WTC11 (cell line): ENCODE measurements at regions not wholly inside any gene's neighbourhood (a gene's known extent, or its start where the extent isn't known, plus 50 kb on each side); places are given as distances from the start of the nearest gene placed in this dataset.

ENCODE experiments used
- ATAC-seq: fragments of 200-7000 bp; cut with Tn5 transposase; 2 replicates; pipeline ENCODE4 v1.10.0; 2021; ENCODE audit warnings: mild to moderate bottlenecking, moderate library complexity
- CTCF ChIA-PET: fragments of 300-600 bp; sonication (Branson Sonifier 250); formaldehyde crosslinking; loops from one replicate; lab custom pipeline; 2021; ENCODE audit warnings: antibody characterized with exemption; lab: Charles Lee
- POLR2A ChIA-PET: fragments of 350-600 bp; sonication (Branson Sonifier 250); formaldehyde crosslinking; loops from one replicate; lab custom pipeline; 2021; ENCODE audit warnings: antibody characterized with exemption; lab: Charles Lee
- DNase-seq: peaks from one replicate; pipeline ENCODE4 v3.0.0; 2021; ENCODE audit warnings: low spot score
- H3K27ac Mint-ChIP-seq: 2 replicates; pipeline ENCODE4 v1.8.0; 2021; ENCODE audit warnings: mixed read lengths
- H3K27me3 Mint-ChIP-seq: 2 replicates; pipeline ENCODE4 v1.8.0; 2021; ENCODE audit warnings: low read depth, mild to moderate bottlenecking, moderate library complexity, mixed read lengths
- H3K36me3 Mint-ChIP-seq: 2 replicates; pipeline ENCODE4 v1.8.0; 2021; ENCODE audit warnings: mixed read lengths
- H3K4me1 Mint-ChIP-seq: 2 replicates; pipeline ENCODE4 v1.8.0; 2022; ENCODE audit warnings: mixed read lengths
- H3K4me3 Mint-ChIP-seq: 2 replicates; pipeline ENCODE4 v1.8.0; 2021; ENCODE audit warnings: mild to moderate bottlenecking, moderate library complexity, mixed read lengths
- H3K9me3 Mint-ChIP-seq: 2 replicates; pipeline ENCODE4 v1.8.0; 2021; ENCODE audit warnings: mixed read lengths
- CREM ChIP-seq: sonication (generic); formaldehyde crosslinking; IDR thresholded peaks from 2 replicates; pipeline ENCODE4 v1.8.1; 2022; ENCODE audit warnings: mild to moderate bottlenecking, missing genetic modification reagents, moderate library complexity
- EMX1 ChIP-seq: fragments of 250-450 bp; sonication (Bioruptor Pico); IDR thresholded peaks from 2 replicates; pipeline ENCODE4 v1.8.0; 2021; ENCODE audit warnings: mild to moderate bottlenecking
- JAZF1 ChIP-seq: fragments of 250-450 bp; sonication (Bioruptor Pico); IDR thresholded peaks from 2 replicates; pipeline ENCODE4 v1.9.0; 2021; ENCODE audit warnings: moderate library complexity, mild to moderate bottlenecking, inconsistent platforms
- NFE2L1 ChIP-seq: sonication (generic); formaldehyde crosslinking; IDR thresholded peaks from 2 replicates; pipeline ENCODE4 v1.8.1; 2023; ENCODE audit warnings: missing genetic modification reagents
- NFYB ChIP-seq: sonication (generic); formaldehyde crosslinking; conservative IDR thresholded peaks from 2 replicates; pipeline ENCODE4 v1.8.0; 2022; ENCODE audit warnings: low read depth, missing genetic modification reagents
- NR3C1 ChIP-seq: sonication (generic); formaldehyde crosslinking; conservative IDR thresholded peaks from 2 replicates; pipeline ENCODE4 v1.8.1; 2023; ENCODE audit warnings: low read depth, mild to moderate bottlenecking, missing genetic modification reagents
- TEAD4 ChIP-seq: sonication (generic); formaldehyde crosslinking; IDR thresholded peaks from 2 replicates; pipeline ENCODE4 v1.8.0; 2022; ENCODE audit warnings: mild to moderate bottlenecking, missing genetic modification reagents
- ZNF232 ChIP-seq: sonication (generic); formaldehyde crosslinking; IDR thresholded peaks from 2 replicates; pipeline ENCODE4 v1.8.0; 2022; ENCODE audit warnings: mild to moderate bottlenecking, missing genetic modification reagents
- TF ChIP-seq, protein P1 (sequence below): sonication (generic); formaldehyde crosslinking; IDR thresholded peaks from 2 replicates; pipeline ENCODE4 v1.8.1; 2022; ENCODE audit warnings: low read depth, missing genetic modification reagents, borderline replicate concordance
- TF ChIP-seq, protein P2 (sequence below): fragments of 250-450 bp; sonication (Bioruptor Pico); IDR thresholded peaks from 2 replicates; pipeline ENCODE4 v1.9.0; 2021; ENCODE audit warnings: mild to moderate bottlenecking, borderline replicate concordance
- TF ChIP-seq, protein P3 (sequence below): sonication (generic); formaldehyde crosslinking; IDR thresholded peaks from 2 replicates; pipeline ENCODE4 v1.8.0; 2022; ENCODE audit warnings: mild to moderate bottlenecking, missing genetic modification reagents
- TF ChIP-seq, protein P4 (sequence below): sonication (generic); formaldehyde crosslinking; IDR thresholded peaks from 2 replicates; pipeline ENCODE4 v1.8.1; 2023; ENCODE audit warnings: mild to moderate bottlenecking, missing genetic modification reagents, moderate library complexity
- TF ChIP-seq, protein P5 (sequence below): sonication (generic); formaldehyde crosslinking; IDR thresholded peaks from 2 replicates; pipeline ENCODE4 v1.8.1; 2023; ENCODE audit warnings: mild to moderate bottlenecking, moderate library complexity, missing genetic modification reagents
- TF ChIP-seq, protein P6 (sequence below): fragments of 250-450 bp; sonication (Bioruptor Pico); IDR thresholded peaks from 2 replicates; pipeline ENCODE4 v1.9.0; 2021; ENCODE audit warnings: mild to moderate bottlenecking
- TF ChIP-seq, protein P7 (sequence below): fragments of 200-600 bp; IDR thresholded peaks from 2 replicates; pipeline ENCODE4 v1.8.0; 2022; ENCODE audit warnings: antibody characterized with exemption
- TF ChIP-seq, protein P8 (sequence below): sonication (generic); formaldehyde crosslinking; IDR thresholded peaks from 2 replicates; pipeline ENCODE4 v1.8.1; 2023; ENCODE audit warnings: mild to moderate bottlenecking, missing genetic modification reagents, moderate library complexity
- TF ChIP-seq, protein P9 (sequence below): sonication (generic); formaldehyde crosslinking; IDR thresholded peaks from 2 replicates; pipeline ENCODE4 v1.8.0; 2022; ENCODE audit warnings: mild to moderate bottlenecking, missing genetic modification reagents
- TF ChIP-seq, protein P10 (sequence below): sonication (generic); formaldehyde crosslinking; IDR thresholded peaks from 2 replicates; pipeline ENCODE4 v1.8.0; 2023; ENCODE audit warnings: mild to moderate bottlenecking, missing genetic modification reagents

DNA sequence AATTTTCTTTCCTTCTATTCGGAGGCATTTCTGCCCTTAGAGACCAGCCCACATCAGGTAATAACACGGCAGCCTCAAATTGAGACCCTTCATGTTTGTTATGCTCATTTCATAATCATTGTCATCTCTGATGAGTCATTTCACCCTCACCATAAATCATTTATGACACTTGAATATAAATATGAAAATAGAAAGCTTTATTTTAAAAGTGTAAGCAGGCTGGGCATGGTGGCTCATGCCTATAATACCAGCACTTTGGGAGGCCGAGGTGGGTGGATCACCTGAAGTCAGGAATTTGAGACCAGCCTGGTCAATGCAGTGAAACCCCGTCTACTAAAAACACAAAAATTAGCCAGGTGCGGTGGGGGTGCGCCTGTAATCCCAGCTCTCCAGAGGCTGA is 57.4 kb upstream of the EGFR start:
- no peak overlapping the region for H3K27ac Mint-ChIP-seq
- ChIA-PET POLR2A (no interaction called here), CTCF (interaction anchor here (0.7 kb wide), 2 partner anchors 88 to 293 kb away, joined by 3 read pairs; no protein-coding TSS in a partner anchor)
- no peaks in the 10 kb centered on the region for H3K27me3 Mint-ChIP-seq
- DNase-seq (no peak), ATAC-seq (no peak)
- H3K4me1 Mint-ChIP-seq: no peaks in the 10 kb centered on the region
- no peak for TF ChIP-seq CREM (CRISPR knock-in tag)
- TF ChIP-seq, protein P1, sequence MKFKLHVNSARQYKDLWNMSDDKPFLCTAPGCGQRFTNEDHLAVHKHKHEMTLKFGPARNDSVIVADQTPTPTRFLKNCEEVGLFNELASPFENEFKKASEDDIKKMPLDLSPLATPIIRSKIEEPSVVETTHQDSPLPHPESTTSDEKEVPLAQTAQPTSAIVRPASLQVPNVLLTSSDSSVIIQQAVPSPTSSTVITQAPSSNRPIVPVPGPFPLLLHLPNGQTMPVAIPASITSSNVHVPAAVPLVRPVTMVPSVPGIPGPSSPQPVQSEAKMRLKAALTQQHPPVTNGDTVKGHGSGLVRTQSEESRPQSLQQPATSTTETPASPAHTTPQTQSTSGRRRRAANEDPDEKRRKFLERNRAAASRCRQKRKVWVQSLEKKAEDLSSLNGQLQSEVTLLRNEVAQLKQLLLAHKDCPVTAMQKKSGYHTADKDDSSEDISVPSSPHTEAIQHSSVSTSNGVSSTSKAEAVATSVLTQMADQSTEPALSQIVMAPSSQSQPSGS (CRISPR knock-in tag): no peak
- TF ChIP-seq, protein P2, sequence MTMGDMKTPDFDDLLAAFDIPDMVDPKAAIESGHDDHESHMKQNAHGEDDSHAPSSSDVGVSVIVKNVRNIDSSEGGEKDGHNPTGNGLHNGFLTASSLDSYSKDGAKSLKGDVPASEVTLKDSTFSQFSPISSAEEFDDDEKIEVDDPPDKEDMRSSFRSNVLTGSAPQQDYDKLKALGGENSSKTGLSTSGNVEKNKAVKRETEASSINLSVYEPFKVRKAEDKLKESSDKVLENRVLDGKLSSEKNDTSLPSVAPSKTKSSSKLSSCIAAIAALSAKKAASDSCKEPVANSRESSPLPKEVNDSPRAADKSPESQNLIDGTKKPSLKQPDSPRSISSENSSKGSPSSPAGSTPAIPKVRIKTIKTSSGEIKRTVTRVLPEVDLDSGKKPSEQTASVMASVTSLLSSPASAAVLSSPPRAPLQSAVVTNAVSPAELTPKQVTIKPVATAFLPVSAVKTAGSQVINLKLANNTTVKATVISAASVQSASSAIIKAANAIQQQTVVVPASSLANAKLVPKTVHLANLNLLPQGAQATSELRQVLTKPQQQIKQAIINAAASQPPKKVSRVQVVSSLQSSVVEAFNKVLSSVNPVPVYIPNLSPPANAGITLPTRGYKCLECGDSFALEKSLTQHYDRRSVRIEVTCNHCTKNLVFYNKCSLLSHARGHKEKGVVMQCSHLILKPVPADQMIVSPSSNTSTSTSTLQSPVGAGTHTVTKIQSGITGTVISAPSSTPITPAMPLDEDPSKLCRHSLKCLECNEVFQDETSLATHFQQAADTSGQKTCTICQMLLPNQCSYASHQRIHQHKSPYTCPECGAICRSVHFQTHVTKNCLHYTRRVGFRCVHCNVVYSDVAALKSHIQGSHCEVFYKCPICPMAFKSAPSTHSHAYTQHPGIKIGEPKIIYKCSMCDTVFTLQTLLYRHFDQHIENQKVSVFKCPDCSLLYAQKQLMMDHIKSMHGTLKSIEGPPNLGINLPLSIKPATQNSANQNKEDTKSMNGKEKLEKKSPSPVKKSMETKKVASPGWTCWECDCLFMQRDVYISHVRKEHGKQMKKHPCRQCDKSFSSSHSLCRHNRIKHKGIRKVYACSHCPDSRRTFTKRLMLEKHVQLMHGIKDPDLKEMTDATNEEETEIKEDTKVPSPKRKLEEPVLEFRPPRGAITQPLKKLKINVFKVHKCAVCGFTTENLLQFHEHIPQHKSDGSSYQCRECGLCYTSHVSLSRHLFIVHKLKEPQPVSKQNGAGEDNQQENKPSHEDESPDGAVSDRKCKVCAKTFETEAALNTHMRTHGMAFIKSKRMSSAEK (CRISPR knock-in tag): no peak
- TF ChIP-seq, protein P3, sequence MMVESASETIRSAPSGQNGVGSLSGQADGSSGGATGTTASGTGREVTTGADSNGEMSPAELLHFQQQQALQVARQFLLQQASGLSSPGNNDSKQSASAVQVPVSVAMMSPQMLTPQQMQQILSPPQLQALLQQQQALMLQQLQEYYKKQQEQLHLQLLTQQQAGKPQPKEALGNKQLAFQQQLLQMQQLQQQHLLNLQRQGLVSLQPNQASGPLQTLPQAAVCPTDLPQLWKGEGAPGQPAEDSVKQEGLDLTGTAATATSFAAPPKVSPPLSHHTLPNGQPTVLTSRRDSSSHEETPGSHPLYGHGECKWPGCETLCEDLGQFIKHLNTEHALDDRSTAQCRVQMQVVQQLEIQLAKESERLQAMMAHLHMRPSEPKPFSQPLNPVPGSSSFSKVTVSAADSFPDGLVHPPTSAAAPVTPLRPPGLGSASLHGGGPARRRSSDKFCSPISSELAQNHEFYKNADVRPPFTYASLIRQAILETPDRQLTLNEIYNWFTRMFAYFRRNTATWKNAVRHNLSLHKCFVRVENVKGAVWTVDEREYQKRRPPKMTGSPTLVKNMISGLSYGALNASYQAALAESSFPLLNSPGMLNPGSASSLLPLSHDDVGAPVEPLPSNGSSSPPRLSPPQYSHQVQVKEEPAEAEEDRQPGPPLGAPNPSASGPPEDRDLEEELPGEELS (CRISPR knock-in tag): no peak
- TF ChIP-seq, protein P4, sequence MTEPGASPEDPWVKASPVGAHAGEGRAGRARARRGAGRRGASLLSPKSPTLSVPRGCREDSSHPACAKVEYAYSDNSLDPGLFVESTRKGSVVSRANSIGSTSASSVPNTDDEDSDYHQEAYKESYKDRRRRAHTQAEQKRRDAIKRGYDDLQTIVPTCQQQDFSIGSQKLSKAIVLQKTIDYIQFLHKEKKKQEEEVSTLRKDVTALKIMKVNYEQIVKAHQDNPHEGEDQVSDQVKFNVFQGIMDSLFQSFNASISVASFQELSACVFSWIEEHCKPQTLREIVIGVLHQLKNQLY (CRISPR knock-in tag): no peak
- peaks cover 8% of the 10 kb centered on the region for H3K9me3 Mint-ChIP-seq
- H3K4me3 Mint-ChIP-seq: no peak overlapping the region
- no peaks in the 10 kb centered on the region for H3K36me3 Mint-ChIP-seq

DNA sequence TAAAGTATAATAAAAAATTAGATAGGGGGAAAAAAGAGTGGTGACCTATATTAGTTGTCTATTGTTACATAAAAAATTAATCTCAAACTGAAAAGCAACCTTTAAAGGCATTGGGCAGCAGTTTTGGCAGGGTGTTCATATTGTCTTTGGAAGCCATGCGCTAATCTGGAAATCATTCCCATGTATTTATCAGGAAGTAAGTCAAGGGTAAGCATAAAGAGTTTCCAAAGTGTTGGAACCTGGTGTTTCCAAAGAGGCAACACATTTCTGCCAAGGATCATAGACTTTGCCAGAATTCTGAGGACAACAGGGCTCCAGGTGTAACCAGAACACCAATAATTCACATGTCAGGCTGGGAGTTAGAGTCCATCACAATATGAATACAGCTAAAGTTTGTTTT is 55.7 kb upstream of the EGFR start:
- ChIA-PET POLR2A (no interaction called here), CTCF (no interaction called here)
- H3K27me3 Mint-ChIP-seq: no peaks in the 10 kb centered on the region
- DNase-seq: no peak
- no peak for ATAC-seq
- TF ChIP-seq TEAD4 (CRISPR knock-in tag): no peak
- TF ChIP-seq, protein P5, sequence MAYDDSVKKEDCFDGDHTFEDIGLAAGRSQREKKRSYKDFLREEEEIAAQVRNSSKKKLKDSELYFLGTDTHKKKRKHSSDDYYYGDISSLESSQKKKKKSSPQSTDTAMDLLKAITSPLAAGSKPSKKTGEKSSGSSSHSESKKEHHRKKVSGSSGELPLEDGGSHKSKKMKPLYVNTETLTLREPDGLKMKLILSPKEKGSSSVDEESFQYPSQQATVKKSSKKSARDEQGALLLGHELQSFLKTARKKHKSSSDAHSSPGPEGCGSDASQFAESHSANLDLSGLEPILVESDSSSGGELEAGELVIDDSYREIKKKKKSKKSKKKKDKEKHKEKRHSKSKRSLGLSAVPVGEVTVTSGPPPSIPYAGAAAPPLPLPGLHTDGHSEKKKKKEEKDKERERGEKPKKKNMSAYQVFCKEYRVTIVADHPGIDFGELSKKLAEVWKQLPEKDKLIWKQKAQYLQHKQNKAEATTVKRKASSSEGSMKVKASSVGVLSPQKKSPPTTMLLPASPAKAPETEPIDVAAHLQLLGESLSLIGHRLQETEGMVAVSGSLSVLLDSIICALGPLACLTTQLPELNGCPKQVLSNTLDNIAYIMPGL: no peak
- no peak for TF ChIP-seq ZNF232 (CRISPR knock-in tag)
- TF ChIP-seq, protein P6, sequence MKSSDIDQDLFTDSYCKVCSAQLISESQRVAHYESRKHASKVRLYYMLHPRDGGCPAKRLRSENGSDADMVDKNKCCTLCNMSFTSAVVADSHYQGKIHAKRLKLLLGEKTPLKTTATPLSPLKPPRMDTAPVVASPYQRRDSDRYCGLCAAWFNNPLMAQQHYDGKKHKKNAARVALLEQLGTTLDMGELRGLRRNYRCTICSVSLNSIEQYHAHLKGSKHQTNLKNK (CRISPR knock-in tag): no peak
- no peak for TF ChIP-seq NFE2L1 (CRISPR knock-in tag)
- no peak for TF ChIP-seq NFYB (CRISPR knock-in tag)
- TF ChIP-seq, protein P7, sequence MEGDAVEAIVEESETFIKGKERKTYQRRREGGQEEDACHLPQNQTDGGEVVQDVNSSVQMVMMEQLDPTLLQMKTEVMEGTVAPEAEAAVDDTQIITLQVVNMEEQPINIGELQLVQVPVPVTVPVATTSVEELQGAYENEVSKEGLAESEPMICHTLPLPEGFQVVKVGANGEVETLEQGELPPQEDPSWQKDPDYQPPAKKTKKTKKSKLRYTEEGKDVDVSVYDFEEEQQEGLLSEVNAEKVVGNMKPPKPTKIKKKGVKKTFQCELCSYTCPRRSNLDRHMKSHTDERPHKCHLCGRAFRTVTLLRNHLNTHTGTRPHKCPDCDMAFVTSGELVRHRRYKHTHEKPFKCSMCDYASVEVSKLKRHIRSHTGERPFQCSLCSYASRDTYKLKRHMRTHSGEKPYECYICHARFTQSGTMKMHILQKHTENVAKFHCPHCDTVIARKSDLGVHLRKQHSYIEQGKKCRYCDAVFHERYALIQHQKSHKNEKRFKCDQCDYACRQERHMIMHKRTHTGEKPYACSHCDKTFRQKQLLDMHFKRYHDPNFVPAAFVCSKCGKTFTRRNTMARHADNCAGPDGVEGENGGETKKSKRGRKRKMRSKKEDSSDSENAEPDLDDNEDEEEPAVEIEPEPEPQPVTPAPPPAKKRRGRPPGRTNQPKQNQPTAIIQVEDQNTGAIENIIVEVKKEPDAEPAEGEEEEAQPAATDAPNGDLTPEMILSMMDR: no peak
- TF ChIP-seq, protein P8, sequence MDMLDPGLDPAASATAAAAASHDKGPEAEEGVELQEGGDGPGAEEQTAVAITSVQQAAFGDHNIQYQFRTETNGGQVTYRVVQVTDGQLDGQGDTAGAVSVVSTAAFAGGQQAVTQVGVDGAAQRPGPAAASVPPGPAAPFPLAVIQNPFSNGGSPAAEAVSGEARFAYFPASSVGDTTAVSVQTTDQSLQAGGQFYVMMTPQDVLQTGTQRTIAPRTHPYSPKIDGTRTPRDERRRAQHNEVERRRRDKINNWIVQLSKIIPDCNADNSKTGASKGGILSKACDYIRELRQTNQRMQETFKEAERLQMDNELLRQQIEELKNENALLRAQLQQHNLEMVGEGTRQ (CRISPR knock-in tag): no peak
- TF ChIP-seq NR3C1 (CRISPR knock-in tag): no peak
- TF ChIP-seq JAZF1 (CRISPR knock-in tag): no peak
- TF ChIP-seq EMX1: no peak
- TF ChIP-seq, protein P9, sequence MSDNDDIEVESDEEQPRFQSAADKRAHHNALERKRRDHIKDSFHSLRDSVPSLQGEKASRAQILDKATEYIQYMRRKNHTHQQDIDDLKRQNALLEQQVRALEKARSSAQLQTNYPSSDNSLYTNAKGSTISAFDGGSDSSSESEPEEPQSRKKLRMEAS (CRISPR knock-in tag): no peak
- TF ChIP-seq, protein P10, sequence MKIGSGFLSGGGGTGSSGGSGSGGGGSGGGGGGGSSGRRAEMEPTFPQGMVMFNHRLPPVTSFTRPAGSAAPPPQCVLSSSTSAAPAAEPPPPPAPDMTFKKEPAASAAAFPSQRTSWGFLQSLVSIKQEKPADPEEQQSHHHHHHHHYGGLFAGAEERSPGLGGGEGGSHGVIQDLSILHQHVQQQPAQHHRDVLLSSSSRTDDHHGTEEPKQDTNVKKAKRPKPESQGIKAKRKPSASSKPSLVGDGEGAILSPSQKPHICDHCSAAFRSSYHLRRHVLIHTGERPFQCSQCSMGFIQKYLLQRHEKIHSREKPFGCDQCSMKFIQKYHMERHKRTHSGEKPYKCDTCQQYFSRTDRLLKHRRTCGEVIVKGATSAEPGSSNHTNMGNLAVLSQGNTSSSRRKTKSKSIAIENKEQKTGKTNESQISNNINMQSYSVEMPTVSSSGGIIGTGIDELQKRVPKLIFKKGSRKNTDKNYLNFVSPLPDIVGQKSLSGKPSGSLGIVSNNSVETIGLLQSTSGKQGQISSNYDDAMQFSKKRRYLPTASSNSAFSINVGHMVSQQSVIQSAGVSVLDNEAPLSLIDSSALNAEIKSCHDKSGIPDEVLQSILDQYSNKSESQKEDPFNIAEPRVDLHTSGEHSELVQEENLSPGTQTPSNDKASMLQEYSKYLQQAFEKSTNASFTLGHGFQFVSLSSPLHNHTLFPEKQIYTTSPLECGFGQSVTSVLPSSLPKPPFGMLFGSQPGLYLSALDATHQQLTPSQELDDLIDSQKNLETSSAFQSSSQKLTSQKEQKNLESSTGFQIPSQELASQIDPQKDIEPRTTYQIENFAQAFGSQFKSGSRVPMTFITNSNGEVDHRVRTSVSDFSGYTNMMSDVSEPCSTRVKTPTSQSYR (CRISPR knock-in tag): no peak
- no peak overlapping the region for H3K27ac Mint-ChIP-seq
- H3K36me3 Mint-ChIP-seq: no peaks in the 10 kb centered on the region
- peaks cover 8% of the 10 kb centered on the region for H3K9me3 Mint-ChIP-seq
- H3K4me1 Mint-ChIP-seq: no peaks in the 10 kb centered on the region
- H3K4me3 Mint-ChIP-seq: no peak overlapping the region
